H9 (cell line): ENCODE measurements at regions not wholly inside any gene's neighbourhood (a gene's known extent, or its start where the extent isn't known, plus 50 kb on each side); places are given as distances from the start of the nearest gene placed in this dataset.

Experiments
- DNase-seq: peaks from one replicate; pipeline ENCODE4 v3.0.0-alpha.2; 2017
- H2AFZ ChIP-seq: one replicate; pipeline ENCODE4 v1.6.1; 2013; ENCODE audit warnings: mild to moderate bottlenecking, low read length, control low read depth, moderate library complexity
- H2AK5ac ChIP-seq: 2 replicates; pipeline ENCODE4 v1.6.1; 2013; ENCODE audit warnings: low read length, control low read depth, mixed read lengths; ENCODE audit not compliant: insufficient read length
- H2BK120ac ChIP-seq: one replicate; pipeline ENCODE4 v1.6.1; 2013; ENCODE audit warnings: low read depth, mild to moderate bottlenecking, low read length, control low read depth, inconsistent platforms; ENCODE audit not compliant: poor library complexity, severe bottlenecking
- H2BK12ac ChIP-seq: 2 replicates; pipeline ENCODE4 v1.6.1; 2013; ENCODE audit warnings: low read length, control low read depth, mixed read lengths, low read depth; ENCODE audit not compliant: insufficient read length
- H2BK15ac ChIP-seq: 2 replicates; pipeline ENCODE4 v1.6.1; 2013; ENCODE audit warnings: low read depth, low read length, control low read depth
- H2BK20ac ChIP-seq: one replicate; pipeline ENCODE4 v1.6.1; 2013; ENCODE audit warnings: low read depth, mild to moderate bottlenecking, low read length, control low read depth, inconsistent platforms; ENCODE audit not compliant: poor library complexity, severe bottlenecking
- H2BK5ac ChIP-seq: 2 replicates; pipeline ENCODE4 v1.6.1; 2013; ENCODE audit warnings: low read length, control low read depth, mixed read lengths; ENCODE audit not compliant: insufficient read length
- H3K14ac ChIP-seq: 2 replicates; pipeline ENCODE4 v1.6.1; 2013; ENCODE audit warnings: low read length, control low read depth; ENCODE audit not compliant: insufficient read depth
- H3K18ac ChIP-seq: 2 replicates; pipeline ENCODE4 v1.6.1; 2013; ENCODE audit warnings: low read depth, mild to moderate bottlenecking, mixed read lengths, low read length, control low read depth; ENCODE audit not compliant: insufficient read length
- H3K23ac ChIP-seq: 2 replicates; pipeline ENCODE4 v1.6.1; 2013; ENCODE audit warnings: low read length, control low read depth, mixed read lengths, low read depth; ENCODE audit not compliant: insufficient read length
- H3K23me2 ChIP-seq: 2 replicates; pipeline ENCODE4 v1.6.1; 2013; ENCODE audit warnings: low read depth, mild to moderate bottlenecking, mixed read lengths, low read length, control low read depth; ENCODE audit not compliant: insufficient read length, poor library complexity, severe bottlenecking
- H3K27ac ChIP-seq: 2 replicates; pipeline ENCODE4 v1.5.1; 2013; ENCODE audit warnings: low read length, control low read depth, mixed read lengths, low read depth; ENCODE audit not compliant: insufficient read length
- H3K27me3 ChIP-seq: 2 replicates; pipeline ENCODE4 v1.6.1; 2013; ENCODE audit warnings: low read length, control low read depth, inconsistent platforms; ENCODE audit not compliant: insufficient read depth
- H3K4ac ChIP-seq: 2 replicates; pipeline ENCODE4 v1.6.1; 2013; ENCODE audit warnings: low read depth, mild to moderate bottlenecking, control low read depth, inconsistent platforms, low read length, moderate library complexity
- H3K4me1 ChIP-seq: 2 replicates; pipeline ENCODE4 v1.6.1; 2013; ENCODE audit warnings: low read length, control low read depth, inconsistent platforms; ENCODE audit not compliant: insufficient read depth
- H3K4me2 ChIP-seq: 2 replicates; pipeline ENCODE4 v1.6.1; 2013; ENCODE audit warnings: low read length, control low read depth, mixed read lengths; ENCODE audit not compliant: insufficient read length, insufficient read depth
- H3K56ac ChIP-seq: 2 replicates; pipeline ENCODE4 v1.6.1; 2013; ENCODE audit warnings: low read depth, mild to moderate bottlenecking, mixed read lengths, low read length, control low read depth; ENCODE audit not compliant: insufficient read length
- H3K79me1 ChIP-seq: 2 replicates; pipeline ENCODE4 v1.6.1; 2013; ENCODE audit warnings: low read depth, mild to moderate bottlenecking, moderate library complexity, low read length, control low read depth, inconsistent platforms; ENCODE audit not compliant: insufficient read depth, poor library complexity, severe bottlenecking
- H3K79me2 ChIP-seq: 2 replicates; pipeline ENCODE4 v1.6.1; 2013; ENCODE audit warnings: low read length, control low read depth, inconsistent platforms; ENCODE audit not compliant: insufficient read depth
- H3K9ac ChIP-seq: 2 replicates; pipeline ENCODE4 v1.6.1; 2013; ENCODE audit warnings: low read length, control low read depth, mixed read lengths; ENCODE audit not compliant: insufficient read length; ENCODE audit errors: extremely low read depth
- H3K9me3 ChIP-seq: one replicate; pipeline ENCODE4 v1.6.1; 2013; ENCODE audit warnings: low read depth, low read length, inconsistent platforms; ENCODE audit not compliant: control insufficient read depth
- H3T11ph ChIP-seq: one replicate; pipeline ENCODE4 v1.6.1; 2013; ENCODE audit warnings: mild to moderate bottlenecking, low read length, control low read depth, inconsistent platforms
- H4K20me1 ChIP-seq: one replicate; pipeline ENCODE4 v1.6.1; 2013; ENCODE audit not compliant: control insufficient read depth, insufficient read length, insufficient read depth
- H4K5ac ChIP-seq: 2 replicates; pipeline ENCODE4 v1.6.1; 2013; ENCODE audit warnings: low read depth, mild to moderate bottlenecking, mixed read lengths, low read length, control low read depth; ENCODE audit not compliant: insufficient read length
- H4K8ac ChIP-seq: replicated peaks from 2 replicates; pipeline ENCODE4 v1.6.1; 2013; ENCODE audit warnings: low read length, control low read depth, mixed read lengths, low read depth; ENCODE audit not compliant: insufficient read length
- H4K91ac ChIP-seq: 2 replicates; pipeline ENCODE4 v1.6.1; 2013; ENCODE audit warnings: low read depth, mild to moderate bottlenecking, moderate library complexity, mixed read lengths, low read length, control low read depth; ENCODE audit not compliant: insufficient read length
- H3K27ac Mint-ChIP-seq, 3 experiments: 2 replicates in 2 of 3; 3 replicates in 1 of 3; pipeline ENCODE4 v1.8.0; 2020 to 2021; ENCODE audit warnings: mixed read lengths in 3 of 3, mild to moderate bottlenecking in 1 of 3, moderate library complexity in 1 of 3
- H3K27me3 Mint-ChIP-seq: 2 replicates; pipeline ENCODE4 v1.8.0; 2021; ENCODE audit warnings: low read depth, mild to moderate bottlenecking, moderate library complexity, mixed read lengths
- H3K36me3 Mint-ChIP-seq, 3 experiments: 2 replicates in 2 of 3; 3 replicates in 1 of 3; pipeline ENCODE4 v1.8.0; 2020 to 2021; ENCODE audit warnings: low read depth in 3 of 3, mixed read lengths in 3 of 3; ENCODE audit not compliant: insufficient read depth in 1 of 3
- H3K4me1 Mint-ChIP-seq, 2 experiments: 2 replicates each; pipeline ENCODE4 v1.8.0; 2020; ENCODE audit warnings: mixed read lengths in 2 of 2
- H3K4me3 Mint-ChIP-seq, 2 experiments: 2 replicates in 1 of 2; 3 replicates in 1 of 2; pipeline ENCODE4 v1.8.0; 2020 to 2021; ENCODE audit warnings: mild to moderate bottlenecking in 2 of 2, mixed read lengths in 2 of 2, moderate library complexity in 1 of 2
- H3K9me3 Mint-ChIP-seq, 2 experiments: 2 replicates in 1 of 2; 3 replicates in 1 of 2; pipeline ENCODE4 v1.8.0; 2020; ENCODE audit warnings: mild to moderate bottlenecking in 2 of 2, mixed read lengths in 2 of 2, moderate library complexity in 1 of 2
- WGBS: extraction: QIAGEN DNeasy Blood & Tissue Kit; methylation state at CpG from one replicate; pipeline ENCODE4 v1.1.7; 2013; ENCODE audit warnings: missing lambda C conversion rate, low lambda C conversion rate, mixed read lengths; ENCODE audit not compliant: insufficient read length; ENCODE audit errors: extremely low coverage; 5-methylcytosine and 5-hydroxymethylcytosine counted together
- TF ChIP-seq, protein P1 (sequence below): fragments of 200-600 bp; sonication (generic); conservative IDR thresholded peaks from 3 replicates; pipeline ENCODE4 v1.8.0; 2021; ENCODE audit warnings: antibody characterized with exemption, mild to moderate bottlenecking

DNA sequence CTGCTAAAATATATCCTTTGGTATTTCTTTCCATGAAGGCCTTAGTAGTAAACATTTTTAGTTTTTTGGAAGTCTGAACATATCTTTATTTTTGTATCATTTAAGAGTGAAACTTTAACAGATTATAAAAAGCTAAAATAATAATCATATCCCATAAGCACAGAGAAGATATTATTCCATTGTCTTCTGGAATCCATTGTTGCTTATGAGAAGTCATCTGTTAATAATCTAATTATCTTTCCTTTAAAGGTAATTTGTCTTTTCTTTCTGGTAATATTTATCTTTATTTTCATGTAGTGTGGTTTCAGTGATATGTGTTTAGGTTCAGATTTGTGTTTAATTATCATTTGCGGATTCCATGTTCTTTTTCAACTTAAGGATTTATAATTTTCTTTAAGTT is 261.7 kb downstream of the MSRB3 start:
- Histone ChIP-seq H3K4me2 (no peak overlapping the region), H2BK20ac (no peak overlapping the region), H4K91ac (no peak overlapping the region), H3K14ac (no peak overlapping the region), H3K27ac (no peak overlapping the region), H2AK5ac (no peak overlapping the region), H2BK12ac (no peak overlapping the region), H2BK5ac (no peak overlapping the region), H4K20me1 (no peaks in the 10 kb centered on the region), H3K18ac (no peak overlapping the region), H3K79me1 (no peaks in the 10 kb centered on the region), H3K4ac (no peak overlapping the region), H4K8ac (no peak overlapping the region), H3K27me3 (no peaks in the 10 kb centered on the region), H3K9me3 (peaks cover 7% of the 10 kb centered on the region), H2BK120ac (no peak overlapping the region), H3K23ac (no peak overlapping the region), H3K56ac (no peak overlapping the region), H3K23me2 (no peaks in the 10 kb centered on the region), H3K4me1 (no peaks in the 10 kb centered on the region), H2BK15ac (no peak overlapping the region), H3K79me2 (no peaks in the 10 kb centered on the region), H2AFZ (no peak overlapping the region), H4K5ac (no peak overlapping the region), H3K9ac (no peak overlapping the region), H3T11ph (no peak overlapping the region)
- no CpG with 5 or more reads among the region's 1 CpG for WGBS
- TF ChIP-seq, protein P1, sequence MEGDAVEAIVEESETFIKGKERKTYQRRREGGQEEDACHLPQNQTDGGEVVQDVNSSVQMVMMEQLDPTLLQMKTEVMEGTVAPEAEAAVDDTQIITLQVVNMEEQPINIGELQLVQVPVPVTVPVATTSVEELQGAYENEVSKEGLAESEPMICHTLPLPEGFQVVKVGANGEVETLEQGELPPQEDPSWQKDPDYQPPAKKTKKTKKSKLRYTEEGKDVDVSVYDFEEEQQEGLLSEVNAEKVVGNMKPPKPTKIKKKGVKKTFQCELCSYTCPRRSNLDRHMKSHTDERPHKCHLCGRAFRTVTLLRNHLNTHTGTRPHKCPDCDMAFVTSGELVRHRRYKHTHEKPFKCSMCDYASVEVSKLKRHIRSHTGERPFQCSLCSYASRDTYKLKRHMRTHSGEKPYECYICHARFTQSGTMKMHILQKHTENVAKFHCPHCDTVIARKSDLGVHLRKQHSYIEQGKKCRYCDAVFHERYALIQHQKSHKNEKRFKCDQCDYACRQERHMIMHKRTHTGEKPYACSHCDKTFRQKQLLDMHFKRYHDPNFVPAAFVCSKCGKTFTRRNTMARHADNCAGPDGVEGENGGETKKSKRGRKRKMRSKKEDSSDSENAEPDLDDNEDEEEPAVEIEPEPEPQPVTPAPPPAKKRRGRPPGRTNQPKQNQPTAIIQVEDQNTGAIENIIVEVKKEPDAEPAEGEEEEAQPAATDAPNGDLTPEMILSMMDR, result no peak
- Mint-ChIP-seq H3K9me3 (peaks cover 26 to 27% of the 10 kb centered on the region in 2 experiments), H3K36me3 (peaks cover 4 to 22% (median 14%) of the 10 kb centered on the region in 3 experiments; a peak in 6 of 7 replicates), H3K27ac (no peak overlapping the region), H3K4me1 (no peaks in the 10 kb centered on the region), H3K27me3 (no peaks in the 10 kb centered on the region), H3K4me3 (no peak overlapping the region)
- DNase-seq, result no peak
